Ishikawa (cell line): ENCODE measurements at regions not wholly inside any gene's neighbourhood (a gene's known extent, or its start where the extent isn't known, plus 50 kb on each side); places are given as distances from the start of the nearest gene placed in this dataset.

ENCODE experiments used
- FOXM1 ChIP-seq: IDR thresholded peaks from 2 replicates; pipeline ENCODE4 v1.6.1; 2012; ENCODE audit warnings: low read depth, borderline replicate concordance
- YY1 ChIP-seq: IDR thresholded peaks from 2 replicates; pipeline ENCODE4 v1.6.1; 2012; ENCODE audit warnings: low read depth
- TF ChIP-seq, protein P1 (sequence below): IDR thresholded peaks from 2 replicates; pipeline ENCODE4 v1.6.1; 2012; ENCODE audit warnings: low read depth, mild to moderate bottlenecking

DNA sequence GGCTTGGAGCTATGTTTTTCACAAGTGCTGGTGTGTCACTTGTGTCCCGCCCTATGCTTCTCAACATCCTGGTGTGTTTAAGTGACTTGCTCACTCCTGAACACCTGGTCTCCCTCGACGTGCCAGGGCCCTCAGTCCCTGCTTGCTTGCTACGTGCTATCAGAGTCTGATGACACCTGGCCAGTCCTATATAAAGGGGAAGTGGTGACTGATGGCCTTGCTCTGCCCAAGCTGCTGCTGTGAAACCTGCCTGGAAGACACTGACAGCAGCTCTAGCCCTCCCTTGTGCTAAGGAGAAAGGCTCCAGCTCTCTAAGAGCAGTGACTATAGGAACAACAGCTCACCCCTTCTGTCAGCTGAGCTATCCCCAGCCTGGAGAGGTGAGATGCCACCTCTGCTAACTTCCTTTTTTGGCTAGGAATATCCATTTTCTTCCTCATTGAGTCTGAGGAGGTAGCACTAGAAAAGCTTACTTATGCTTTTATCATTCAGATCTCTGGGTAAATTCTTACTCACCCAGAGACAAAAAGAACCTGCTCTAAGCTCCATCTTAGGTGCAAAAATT lies 77.2 kb upstream of the PLXNA4 start:
- TF ChIP-seq, protein P1, sequence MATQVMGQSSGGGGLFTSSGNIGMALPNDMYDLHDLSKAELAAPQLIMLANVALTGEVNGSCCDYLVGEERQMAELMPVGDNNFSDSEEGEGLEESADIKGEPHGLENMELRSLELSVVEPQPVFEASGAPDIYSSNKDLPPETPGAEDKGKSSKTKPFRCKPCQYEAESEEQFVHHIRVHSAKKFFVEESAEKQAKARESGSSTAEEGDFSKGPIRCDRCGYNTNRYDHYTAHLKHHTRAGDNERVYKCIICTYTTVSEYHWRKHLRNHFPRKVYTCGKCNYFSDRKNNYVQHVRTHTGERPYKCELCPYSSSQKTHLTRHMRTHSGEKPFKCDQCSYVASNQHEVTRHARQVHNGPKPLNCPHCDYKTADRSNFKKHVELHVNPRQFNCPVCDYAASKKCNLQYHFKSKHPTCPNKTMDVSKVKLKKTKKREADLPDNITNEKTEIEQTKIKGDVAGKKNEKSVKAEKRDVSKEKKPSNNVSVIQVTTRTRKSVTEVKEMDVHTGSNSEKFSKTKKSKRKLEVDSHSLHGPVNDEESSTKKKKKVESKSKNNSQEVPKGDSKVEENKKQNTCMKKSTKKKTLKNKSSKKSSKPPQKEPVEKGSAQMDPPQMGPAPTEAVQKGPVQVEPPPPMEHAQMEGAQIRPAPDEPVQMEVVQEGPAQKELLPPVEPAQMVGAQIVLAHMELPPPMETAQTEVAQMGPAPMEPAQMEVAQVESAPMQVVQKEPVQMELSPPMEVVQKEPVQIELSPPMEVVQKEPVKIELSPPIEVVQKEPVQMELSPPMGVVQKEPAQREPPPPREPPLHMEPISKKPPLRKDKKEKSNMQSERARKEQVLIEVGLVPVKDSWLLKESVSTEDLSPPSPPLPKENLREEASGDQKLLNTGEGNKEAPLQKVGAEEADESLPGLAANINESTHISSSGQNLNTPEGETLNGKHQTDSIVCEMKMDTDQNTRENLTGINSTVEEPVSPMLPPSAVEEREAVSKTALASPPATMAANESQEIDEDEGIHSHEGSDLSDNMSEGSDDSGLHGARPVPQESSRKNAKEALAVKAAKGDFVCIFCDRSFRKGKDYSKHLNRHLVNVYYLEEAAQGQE = no peak
- TF ChIP-seq FOXM1 = no peak
- no peak for TF ChIP-seq YY1
